EH (cell line): ENCODE measurements at regions not wholly inside any gene's neighbourhood (a gene's known extent, or its start where the extent isn't known, plus 50 kb on each side); places are given as distances from the start of the nearest gene placed in this dataset.
"Not testable (repeated sequence)": the region's sequence is repeated elsewhere in the genome, so short reads cannot be mapped to it uniquely, and the experiment has no call there.

Experiments
- DNase-seq: peaks from one replicate; pipeline ENCODE4 v3.0.0-alpha.2; 2015; ENCODE audit warnings: low read depth

GRCh38 chr20:29883514-29884219 is 1373.8 kb upstream of the DEFB115 start:
- not testable (repeated sequence) for DNase-seq

GRCh38 chr20:29884322-29884721 is 1373.1 kb upstream of the DEFB115 start:
- not testable (repeated sequence) for DNase-seq

- not testable (repeated sequence) for DNase-seq
These were observed 1371.9 kb upstream of the DEFB115 start for GRCh38 chr20:29885282-29886185.

- not testable (repeated sequence) for DNase-seq
These were observed 1365.9 kb upstream of the DEFB115 start for GRCh38 chr20:29891555-29891954.
